ENCODE measurements at regions not wholly inside any gene's neighbourhood (a gene's known extent, or its start where the extent isn't known, plus 50 kb on each side); places are given as distances from the start of the nearest gene placed in this dataset.

GRCh38 chr2:173647681-173648311 lies 293.1 kb downstream of the CDCA7 start:
- no peak for DNase-seq (ENCODE audit: low read depth)

- DNase-seq (ENCODE audit: low read depth) = no peak
Measured at GRCh38 chr2:173648816-173649215, 294.1 kb downstream of the CDCA7 start.

DNA sequence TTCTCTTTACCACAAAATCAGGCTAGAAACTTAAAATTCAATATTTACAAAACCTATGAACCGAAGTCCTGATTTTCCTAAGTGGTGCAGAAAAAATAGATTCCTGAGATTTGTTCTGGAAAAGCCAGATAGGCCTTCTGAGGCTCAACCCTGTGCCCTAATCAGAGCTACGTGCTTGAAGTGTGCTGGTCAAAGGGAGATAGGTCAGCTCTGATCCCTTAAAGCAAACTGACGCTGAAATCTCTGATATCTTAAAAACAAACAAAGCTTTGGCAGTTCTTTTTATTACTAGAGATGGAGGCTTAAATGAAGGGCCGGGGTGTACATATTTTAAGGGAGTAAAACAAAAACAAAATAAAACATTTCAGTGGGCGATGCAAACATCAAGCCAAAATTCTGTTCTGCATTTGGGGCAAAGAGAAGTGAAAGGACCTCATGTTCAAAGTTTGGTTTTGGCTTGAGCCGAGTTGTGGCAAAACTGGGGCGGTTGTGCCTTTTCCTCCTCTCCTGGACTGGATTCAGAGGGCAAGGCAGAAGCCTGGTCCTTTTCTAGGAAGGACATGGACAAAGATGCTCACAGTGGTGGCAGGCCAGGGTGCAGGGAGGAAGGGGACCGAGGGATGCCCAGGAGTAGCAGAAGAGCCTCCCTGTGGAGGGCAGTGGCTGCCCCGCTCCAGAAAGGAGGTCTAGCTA lies 295.0 kb downstream of the CDCA7 start:
- DNase-seq (ENCODE audit: low read depth) = no peak

- no peak for DNase-seq (ENCODE audit: low read depth)
Measured at GRCh38 chr2:173651891-173652290, 297.2 kb downstream of the CDCA7 start.

DNA sequence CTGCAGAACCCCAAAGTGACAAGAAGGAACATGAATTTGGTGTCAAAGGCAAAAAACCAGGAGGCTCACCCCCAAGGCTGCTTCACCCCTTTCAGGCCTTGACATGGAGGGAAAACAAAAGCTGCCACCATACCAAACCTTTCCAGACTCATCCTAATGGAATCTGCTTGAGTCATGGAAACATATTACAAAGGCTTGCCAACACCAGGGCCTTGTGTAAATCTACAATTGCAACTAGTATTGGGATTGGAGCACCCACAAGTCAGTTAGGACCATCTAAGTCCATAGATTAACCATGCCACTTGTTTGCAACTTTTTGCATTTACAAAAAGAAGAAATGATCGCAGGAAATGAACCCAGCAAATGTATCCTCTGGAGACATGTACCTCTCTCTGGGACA lies 297.6 kb downstream of the CDCA7 start:
- peak; percentile 94 for DNase-seq (ENCODE audit: low read depth)

GRCh38 chr2:173652767-173653431 lies 298.2 kb downstream of the CDCA7 start:
- DNase-seq (ENCODE audit: low read depth) = peak; percentile 98

DNA sequence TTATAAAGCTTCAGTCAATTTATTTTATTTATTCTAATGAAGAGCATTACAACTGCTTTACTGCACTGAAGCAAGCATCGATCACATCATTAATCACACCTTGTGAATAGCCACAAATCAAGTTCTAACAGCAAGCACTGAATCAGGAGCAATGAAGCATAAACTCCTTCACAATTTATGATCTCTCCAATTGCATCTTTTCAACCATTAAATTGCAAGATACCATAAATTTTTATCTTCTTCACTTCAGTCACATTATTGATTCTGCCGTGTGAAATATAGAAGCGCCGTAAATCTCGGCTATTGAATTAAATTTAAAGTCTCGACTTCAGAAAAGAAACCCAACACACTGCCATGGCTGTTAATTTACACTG lies 298.7 kb downstream of the CDCA7 start:
- DNase-seq (ENCODE audit: low read depth) = peak; percentile 46

GRCh38 chr2:173654161-173654895 lies 299.7 kb downstream of the CDCA7 start:
- DNase-seq (ENCODE audit: low read depth) = no peak

DNA sequence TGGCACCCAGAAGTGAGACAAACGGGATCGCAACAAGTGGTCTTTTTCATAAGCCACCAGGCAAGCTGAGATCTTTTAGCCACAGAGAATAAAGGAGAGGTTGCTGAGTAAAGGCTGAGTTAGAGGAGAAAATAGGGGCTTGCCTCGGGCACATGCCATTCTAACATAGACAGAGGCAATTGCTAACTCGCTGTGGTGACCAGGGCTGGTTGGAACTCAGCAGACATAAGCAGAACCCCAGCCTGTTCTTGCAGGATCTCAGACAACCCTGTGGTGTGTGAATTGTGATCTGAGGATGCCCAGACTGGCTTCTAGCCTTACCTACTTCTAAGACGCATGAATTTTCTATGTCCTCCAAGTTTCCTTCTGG lies 300.2 kb downstream of the CDCA7 start:
- no peak for DNase-seq (ENCODE audit: low read depth)

DNA sequence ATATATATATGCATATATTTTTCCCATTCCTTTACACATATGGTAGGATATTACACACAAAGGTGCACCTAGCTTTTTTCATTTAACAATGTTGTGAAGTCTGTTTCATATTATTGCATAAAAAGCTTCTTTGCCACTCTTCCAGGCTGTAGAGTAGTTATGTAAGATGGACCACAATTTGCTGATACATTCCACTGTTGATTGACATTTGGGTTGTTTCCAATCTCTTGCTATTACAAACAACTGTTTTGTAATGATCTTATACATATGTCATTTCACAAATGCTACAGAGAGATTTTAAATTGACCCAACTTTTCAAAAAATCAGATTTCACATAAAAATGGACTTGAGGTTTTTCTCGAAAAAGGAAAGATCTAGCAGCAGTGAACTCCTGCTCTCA lies 301.4 kb downstream of the CDCA7 start:
- DNase-seq (ENCODE audit: low read depth) = no peak

- peak; percentile 95 for DNase-seq (ENCODE audit: low read depth)
Measured at GRCh38 chr2:173657996-173658717, 303.5 kb downstream of the CDCA7 start.

GRCh38 chr2:173658946-173659371 lies 304.3 kb downstream of the CDCA7 start:
- no peak for DNase-seq (ENCODE audit: low read depth)

DNA sequence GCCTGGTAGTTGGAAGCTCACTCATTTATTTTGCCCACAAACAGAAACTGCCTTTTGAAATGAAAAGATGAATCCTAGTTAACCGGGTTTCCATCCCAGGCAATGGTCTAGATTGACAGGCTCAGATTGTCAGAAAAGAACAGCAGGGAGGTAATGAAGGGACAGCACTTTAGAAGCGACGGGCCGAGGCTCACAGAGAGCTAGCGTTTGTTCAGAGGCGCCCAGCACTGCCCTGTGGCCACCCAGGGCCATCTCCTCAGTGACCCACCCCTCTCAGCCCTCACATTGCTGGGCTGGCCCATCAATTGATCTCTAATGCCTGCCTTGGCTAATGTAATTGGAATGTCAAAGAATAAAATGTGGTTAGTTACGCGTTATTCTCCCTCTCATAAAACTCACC lies 304.8 kb downstream of the CDCA7 start:
- no peak for DNase-seq (ENCODE audit: low read depth)

GRCh38 chr2:173661586-173661985 lies 303.6 kb downstream of the SP3 start:
- DNase-seq (ENCODE audit: low read depth) = no peak

GRCh38 chr2:173663353-173663752 lies 301.8 kb downstream of the SP3 start:
- DNase-seq (ENCODE audit: low read depth) = no peak

- no peak for DNase-seq (ENCODE audit: low read depth)
Measured at GRCh38 chr2:173663835-173664512, 301.2 kb downstream of the SP3 start.

GRCh38 chr2:173664513-173664910 lies 300.7 kb downstream of the SP3 start:
- no peak for DNase-seq (ENCODE audit: low read depth)

DNA sequence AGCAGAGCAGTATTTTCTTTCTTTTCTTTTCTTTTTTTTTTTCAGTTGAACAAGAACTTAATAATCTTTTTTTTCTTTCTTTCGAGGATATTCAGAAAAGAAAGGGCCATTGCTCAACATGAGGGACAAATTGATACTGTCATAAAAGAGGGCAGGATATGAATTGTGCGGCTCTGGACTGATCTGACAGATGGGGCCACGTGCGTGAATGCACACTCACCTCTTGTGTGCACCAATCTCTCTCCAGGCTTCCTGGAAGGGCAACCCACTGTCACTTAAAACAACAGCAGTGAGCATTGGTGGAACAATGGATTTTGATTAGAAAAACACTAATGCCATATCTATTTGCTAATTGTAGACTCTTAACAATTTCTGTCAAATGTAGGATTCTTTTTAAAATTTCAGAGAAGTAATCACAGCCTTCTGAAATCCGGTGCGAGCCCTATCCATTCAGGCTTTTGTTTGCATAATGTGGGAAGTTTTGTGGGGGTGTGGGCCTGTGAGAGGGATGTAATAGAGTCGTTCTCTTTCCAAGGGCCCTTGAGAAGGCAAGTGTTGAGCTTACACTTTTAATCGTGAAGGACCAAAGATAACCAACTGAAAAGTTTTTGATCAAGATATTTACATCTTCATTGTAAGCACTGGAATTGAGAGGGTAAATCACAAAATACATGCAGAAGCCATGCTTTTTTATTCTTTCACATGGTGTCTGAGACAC lies 298.8 kb downstream of the SP3 start:
- no peak for DNase-seq (ENCODE audit: low read depth)

DNA sequence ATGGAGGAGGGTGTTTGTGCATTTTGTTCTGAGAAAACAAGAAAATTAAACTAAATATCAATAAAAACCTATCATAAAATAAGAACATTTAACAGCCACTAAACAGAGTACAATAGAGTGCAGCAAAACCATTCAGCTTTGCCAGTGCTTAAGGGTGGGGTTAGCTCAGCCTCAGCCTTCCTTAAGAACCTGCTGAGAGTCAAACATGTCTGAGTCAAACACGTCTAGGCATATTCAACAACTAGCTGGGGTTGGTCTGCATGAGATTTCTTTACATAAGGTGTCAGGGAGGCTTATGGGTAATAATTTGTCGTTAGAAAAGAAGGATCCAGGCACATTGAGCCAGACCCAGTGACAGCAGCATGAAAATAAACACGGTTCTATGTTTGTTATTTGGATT lies 298.2 kb downstream of the SP3 start:
- DNase-seq (ENCODE audit: low read depth) = no peak

DNA sequence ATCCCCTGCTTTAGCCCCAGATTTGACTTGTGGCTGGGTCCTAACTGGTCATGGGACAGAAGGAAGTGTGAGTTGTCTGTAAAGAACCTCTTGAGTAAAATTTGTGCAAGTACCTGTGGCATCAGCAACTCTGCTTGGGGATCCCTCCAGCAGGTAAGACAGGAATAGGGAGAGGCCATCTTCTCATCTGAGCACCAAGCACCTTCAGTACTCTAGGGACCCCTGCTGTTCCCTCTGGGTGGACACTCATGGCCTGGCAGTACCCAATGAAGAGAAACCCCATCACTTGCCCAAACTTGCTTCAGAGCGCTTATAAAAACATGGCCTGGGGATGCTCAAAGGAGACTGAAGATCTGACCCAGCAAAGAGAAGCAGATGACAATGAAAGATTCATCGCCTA lies 297.8 kb downstream of the SP3 start:
- peak; percentile 32 for DNase-seq (ENCODE audit: low read depth)

All from renal cortical epithelial cell (primary cell).